CD1c-positive myeloid dendritic cell (primary cell): ENCODE measurements at regions not wholly inside any gene's neighbourhood (a gene's known extent, or its start where the extent isn't known, plus 50 kb on each side); places are given as distances from the start of the nearest gene placed in this dataset.
"Not testable (repeated sequence)": the region's sequence is repeated elsewhere in the genome, so short reads cannot be mapped to it uniquely, and the experiment has no call there.

Experiments
- DNase-seq: peaks from one replicate; pipeline ENCODE4 v3.0.0-alpha.2; 2016; ENCODE audit errors: extremely low spot score

- no peak for DNase-seq
Measured at GRCh38 chr2:77721593-77721992, 199.4 kb upstream of the LRRTM4 start.

GRCh38 chr2:77725045-77725444 lies 202.9 kb upstream of the LRRTM4 start:
- DNase-seq = no peak

GRCh38 chr2:77734662-77735340 lies 212.6 kb upstream of the LRRTM4 start:
- DNase-seq = not testable (repeated sequence)

- DNase-seq = no peak
Measured at GRCh38 chr2:77737236-77737635, 215.1 kb upstream of the LRRTM4 start.

GRCh38 chr2:77746780-77747179 lies 224.6 kb upstream of the LRRTM4 start:
- no peak for DNase-seq

- not testable (repeated sequence) for DNase-seq
Measured at GRCh38 chr2:77753710-77754345, 231.7 kb upstream of the LRRTM4 start.

GRCh38 chr2:77767388-77768076 lies 245.4 kb upstream of the LRRTM4 start:
- DNase-seq = no peak

- DNase-seq = no peak
Measured at GRCh38 chr2:77768508-77768907, 246.3 kb upstream of the LRRTM4 start.

GRCh38 chr2:77778917-77779316 lies 256.7 kb upstream of the LRRTM4 start:
- DNase-seq = no peak

GRCh38 chr2:77793500-77793899 lies 271.3 kb upstream of the LRRTM4 start:
- not testable (repeated sequence) for DNase-seq

- DNase-seq = no peak
Measured at GRCh38 chr2:77796397-77796796, 274.2 kb upstream of the LRRTM4 start.

GRCh38 chr2:77797088-77797487 lies 274.9 kb upstream of the LRRTM4 start:
- DNase-seq = no peak

- no peak for DNase-seq
Measured at GRCh38 chr2:77800410-77800809, 278.2 kb upstream of the LRRTM4 start.

GRCh38 chr2:77807531-77808215 lies 285.5 kb upstream of the LRRTM4 start:
- no peak for DNase-seq

- DNase-seq = no peak
Measured at GRCh38 chr2:77808599-77808998, 286.4 kb upstream of the LRRTM4 start.

GRCh38 chr2:77813599-77813998 lies 291.4 kb upstream of the LRRTM4 start:
- DNase-seq = no peak

- DNase-seq = no peak
Measured at GRCh38 chr2:77816618-77817017, 294.4 kb upstream of the LRRTM4 start.

- no peak for DNase-seq
Measured at GRCh38 chr2:77818186-77818585, 296.0 kb upstream of the LRRTM4 start.

- no peak for DNase-seq
Measured at GRCh38 chr2:77823028-77823427, 300.9 kb upstream of the LRRTM4 start.

GRCh38 chr2:77831060-77831459 lies 308.9 kb upstream of the LRRTM4 start:
- DNase-seq = no peak

- no peak for DNase-seq
Measured at GRCh38 chr2:77831471-77831870, 309.3 kb upstream of the LRRTM4 start.

- no peak for DNase-seq
Measured at GRCh38 chr2:77831898-77832297, 309.7 kb upstream of the LRRTM4 start.
